CD14-positive monocyte (primary cell): ENCODE measurements at regions not wholly inside any gene's neighbourhood (a gene's known extent, or its start where the extent isn't known, plus 50 kb on each side); places are given as distances from the start of the nearest gene placed in this dataset.

Experiments
- DNase-seq, 3 donors: peaks; one replicate each; pipeline ENCODE4 v3.0.0-alpha.2; 2011 to 2022
- H2AFZ ChIP-seq: 2 replicates; pipeline ENCODE4 v1.6.0; 2012; ENCODE audit warnings: mild to moderate bottlenecking, low read depth, low read length, inconsistent platforms; ENCODE audit not compliant: insufficient read depth, poor library complexity, severe bottlenecking
- H3K27ac ChIP-seq, 2 donors: 1 replicate in 1 of 2; 2 replicates in 1 of 2; pipeline ENCODE4 v1.5.1; 2012 to 2013; ENCODE audit warnings: low read length in 2 of 2, control low read depth in 1 of 2, inconsistent platforms in 1 of 2, low read depth in 1 of 2, mild to moderate bottlenecking in 1 of 2
- H3K27me3 ChIP-seq, 2 donors: one replicate each; pipeline versions ENCODE4 v1.6.0 to v1.6.1; 2011 to 2013; ENCODE audit warnings: low read length in 2 of 2; ENCODE audit not compliant: control insufficient read depth in 2 of 2, insufficient read depth in 2 of 2
- H3K36me3 ChIP-seq, 2 donors: replicated peaks in 1 of 2; 1 replicate in 1 of 2; 2 replicates in 1 of 2; pipeline versions ENCODE4 v1.5.1 to v1.6.1; 2012 to 2013; ENCODE audit warnings: low read length in 2 of 2, control low read depth in 1 of 2, inconsistent platforms in 1 of 2, mild to moderate bottlenecking in 1 of 2; ENCODE audit not compliant: insufficient read depth in 2 of 2, control insufficient read depth in 1 of 2
- H3K4me1 ChIP-seq, 2 donors: 1 replicate in 1 of 2; 2 replicates in 1 of 2; pipeline versions ENCODE4 v1.5.1 to v1.6.1; 2012 to 2013; ENCODE audit warnings: low read length in 2 of 2, control low read depth in 1 of 2, inconsistent platforms in 1 of 2, mild to moderate bottlenecking in 1 of 2, moderate library complexity in 1 of 2; ENCODE audit not compliant: insufficient read depth in 2 of 2, control insufficient read depth in 1 of 2
- H3K4me2 ChIP-seq: replicated peaks from 2 replicates; pipeline ENCODE3; 2012; ENCODE audit warnings: low read length, moderate library complexity, mild to moderate bottlenecking; ENCODE audit not compliant: poor library complexity, severe bottlenecking; ENCODE audit errors: extremely low read depth
- H3K4me3 ChIP-seq, 3 experiments: fragments of 200-600 bp in 1 of 3; sonication (generic) in 1 of 3; replicated peaks in 1 of 3; 1 replicate in 2 of 3; 2 replicates in 1 of 3; pipeline ENCODE4 v1.5.1; 2011 to 2013; ENCODE audit warnings: low read length in 3 of 3, mild to moderate bottlenecking in 3 of 3, control low read depth in 2 of 3, low read depth in 2 of 3, inconsistent platforms in 1 of 3, moderate library complexity in 1 of 3
- H3K79me2 ChIP-seq: 2 replicates; pipeline ENCODE4 v1.6.0; 2012; ENCODE audit warnings: mild to moderate bottlenecking, control low read depth, inconsistent platforms, low read length, moderate library complexity; ENCODE audit not compliant: insufficient read depth
- H3K9ac ChIP-seq: 2 replicates; pipeline ENCODE4 v1.6.0; 2017; ENCODE audit warnings: low read length, mild to moderate bottlenecking; ENCODE audit not compliant: insufficient read depth, poor library complexity, severe bottlenecking
- H3K9me3 ChIP-seq, 2 donors: replicated peaks in 1 of 2; 1 replicate in 1 of 2; 2 replicates in 1 of 2; pipeline versions ENCODE4 v1.5.1 to v1.6.1; 2012 to 2013; ENCODE audit warnings: low read length in 2 of 2, control low read depth in 1 of 2; ENCODE audit not compliant: control insufficient read depth in 1 of 2, insufficient read depth in 1 of 2
- H4K20me1 ChIP-seq: 2 replicates; pipeline ENCODE4 v1.6.0; 2012; ENCODE audit warnings: mild to moderate bottlenecking, low read length, control low read depth, moderate library complexity; ENCODE audit not compliant: insufficient read depth
- H3K27ac Mint-ChIP-seq, 7 donors: one replicate each; pipeline ENCODE4 v1.8.0; 2020; ENCODE audit warnings: mild to moderate bottlenecking in 7 of 7, mixed read lengths in 7 of 7, moderate library complexity in 6 of 7, inconsistent platforms in 2 of 7
- H3K27me3 Mint-ChIP-seq, 3 donors: one replicate each; pipeline ENCODE4 v1.8.0; 2021 to 2022; ENCODE audit warnings: low read depth in 3 of 3, mild to moderate bottlenecking in 3 of 3, mixed read lengths in 3 of 3, moderate library complexity in 3 of 3, inconsistent platforms in 1 of 3
- H3K36me3 Mint-ChIP-seq, 2 donors: one replicate each; pipeline ENCODE4 v1.8.0; 2020; ENCODE audit warnings: mixed read lengths in 2 of 2, inconsistent platforms in 1 of 2, mild to moderate bottlenecking in 1 of 2
- H3K4me1 Mint-ChIP-seq: one replicate; pipeline ENCODE4 v1.8.0; 2020; ENCODE audit warnings: mild to moderate bottlenecking, mixed read lengths
- H3K4me3 Mint-ChIP-seq, 2 donors: one replicate each; pipeline ENCODE4 v1.8.0; 2020; ENCODE audit warnings: mild to moderate bottlenecking in 2 of 2, mixed read lengths in 2 of 2, moderate library complexity in 1 of 2
- H3K9me3 Mint-ChIP-seq, 7 donors: one replicate each; pipeline ENCODE4 v1.8.0; 2020 to 2022; ENCODE audit warnings: mixed read lengths in 7 of 7, mild to moderate bottlenecking in 6 of 7, moderate library complexity in 6 of 7, inconsistent platforms in 2 of 7
- CTCF ChIP-seq: fragments of 200-600 bp; IDR thresholded peaks from one replicate; pipeline ENCODE4 v1.8.0; 2022; ENCODE audit warnings: antibody characterized with exemption, mild to moderate bottlenecking
- WGBS: methylation state at CpG from one replicate; pipeline ENCODE4 v1.1.5; 2013; ENCODE audit warnings: missing lambda C conversion rate; ENCODE audit not compliant: insufficient coverage; 5-methylcytosine and 5-hydroxymethylcytosine counted together
- intact Hi-C, 2 donors: fragments of 100-400 bp; cut with micrococcal nuclease; formaldehyde crosslinking; loops; one replicate each; pipeline versions ENCODE4 v1.15.0 to v1.15.1; 2023

GRCh38 chr2:16155766-16156165, 215.4 kb downstream of the MYCN start:
- no peaks in the 10 kb centered on the region for H3K36me3 Mint-ChIP-seq
- Histone ChIP-seq H3K4me1 (no peaks in the 10 kb centered on the region), H2AFZ (no peak overlapping the region), H3K27me3 (no peaks in the 10 kb centered on the region), H3K36me3 (no peaks in the 10 kb centered on the region), H3K79me2 (no peaks in the 10 kb centered on the region), H3K9me3 (no peaks in the 10 kb centered on the region), H3K4me3 (no peak overlapping the region), H3K4me2 (no peak overlapping the region), H4K20me1 (no peaks in the 10 kb centered on the region), H3K9ac (no peak overlapping the region), H3K27ac (no peak overlapping the region)
- intact Hi-C loops, result no loop called here
- no peak for DNase-seq
- no peaks in the 10 kb centered on the region for H3K27me3 Mint-ChIP-seq
- peaks cover 0 to 8% (median 0%) of the 10 kb centered on the region in 7 donors for H3K9me3 Mint-ChIP-seq
- no peak for TF ChIP-seq CTCF
- WGBS, result 26% methylated on average over 6 of the region's 6 CpGs
- no peak overlapping the region for H3K4me3 Mint-ChIP-seq
- H3K4me1 Mint-ChIP-seq, result no peaks in the 10 kb centered on the region
- H3K27ac Mint-ChIP-seq, result peak overlapping the region in 1 of 7 donors; percentile 60

GRCh38 chr2:16155366-16155765, 215.0 kb downstream of the MYCN start:
- Histone ChIP-seq H3K27me3 (no peaks in the 10 kb centered on the region), H3K4me3 (no peak overlapping the region), H3K27ac (no peak overlapping the region), H3K4me2 (no peak overlapping the region), H3K36me3 (no peaks in the 10 kb centered on the region), H2AFZ (no peak overlapping the region), H3K9ac (no peak overlapping the region), H3K79me2 (no peaks in the 10 kb centered on the region), H4K20me1 (no peaks in the 10 kb centered on the region), H3K9me3 (no peaks in the 10 kb centered on the region), H3K4me1 (no peaks in the 10 kb centered on the region)
- DNase-seq, result no peak
- no peak for TF ChIP-seq CTCF
- intact Hi-C loops, result no loop called here
- H3K4me1 Mint-ChIP-seq, result no peaks in the 10 kb centered on the region
- H3K27me3 Mint-ChIP-seq, result no peaks in the 10 kb centered on the region
- H3K4me3 Mint-ChIP-seq, result no peak overlapping the region
- 100% methylated on average over 1 of the region's 5 CpGs for WGBS
- H3K9me3 Mint-ChIP-seq, result peaks cover 0 to 8% (median 0%) of the 10 kb centered on the region in 7 donors
- H3K36me3 Mint-ChIP-seq, result no peaks in the 10 kb centered on the region
- H3K27ac Mint-ChIP-seq, result no peak overlapping the region
